Right ventricle myocardium inferior (tissue), 1 donor: ENCODE measurements at regions not wholly inside any gene's neighbourhood (a gene's known extent, or its start where the extent isn't known, plus 50 kb on each side); places are given as distances from the start of the nearest gene placed in this dataset.

ENCODE experiments used
- ATAC-seq: fragments of 200-7000 bp; cut with Tn5 transposase; one replicate; pipeline ENCODE4 v1.9.1; 2020; ENCODE audit warnings: mild to moderate bottlenecking, moderate library complexity
- DNase-seq: peaks from one replicate; pipeline ENCODE4 v3.0.0; 2021; ENCODE audit errors: missing footprints
- intact Hi-C: fragments of 100-400 bp; cut with DNase I; formaldehyde crosslinking; loops from one replicate; pipeline ENCODE4 v1.11.0; 2022
- donor health status: DM: no; HTN: yes; CAD: no; lungs with severe emphysema.

DNA sequence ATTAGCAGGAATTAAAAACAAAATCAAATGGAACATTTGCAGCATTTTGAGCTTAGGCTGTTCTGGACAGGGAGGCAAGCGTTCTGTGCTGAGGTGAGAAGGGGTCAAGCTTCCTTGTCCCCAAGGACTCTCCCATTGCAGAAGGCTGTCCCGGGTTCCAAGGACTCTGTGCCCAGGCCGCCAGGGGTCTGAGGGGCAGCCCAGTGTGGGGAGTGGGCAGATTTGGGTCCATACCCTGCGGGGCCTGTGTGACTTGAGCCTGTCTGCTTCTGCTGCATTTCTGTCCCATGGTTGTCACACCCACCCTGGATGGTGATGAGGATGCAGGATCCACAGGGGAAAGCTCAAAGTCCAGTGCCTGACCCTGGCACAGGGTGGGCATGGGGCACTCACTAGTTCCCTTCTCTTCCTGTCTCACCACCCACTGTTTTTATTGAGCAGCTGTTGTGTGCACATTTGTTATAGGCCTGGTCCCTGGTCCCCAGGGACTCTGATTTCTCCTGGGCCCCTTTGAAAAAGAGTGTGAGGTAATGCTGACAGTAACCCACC lies 211.4 kb upstream of the HS6ST1 start:
- DNase-seq (no peak), ATAC-seq (no peak)
- intact Hi-C loops, result loop anchor here (5.0 kb wide), 1 partner anchor 208 kb away; no protein-coding TSS in a partner anchor

- DNase-seq (no peak), ATAC-seq (no peak)
- intact Hi-C loops, result loop anchor here (5.0 kb wide), 1 partner anchor 210 kb away; no protein-coding TSS in a partner anchor
Observed at GRCh38 chr2:128531856-128532255, 213.2 kb upstream of the HS6ST1 start.

DNA sequence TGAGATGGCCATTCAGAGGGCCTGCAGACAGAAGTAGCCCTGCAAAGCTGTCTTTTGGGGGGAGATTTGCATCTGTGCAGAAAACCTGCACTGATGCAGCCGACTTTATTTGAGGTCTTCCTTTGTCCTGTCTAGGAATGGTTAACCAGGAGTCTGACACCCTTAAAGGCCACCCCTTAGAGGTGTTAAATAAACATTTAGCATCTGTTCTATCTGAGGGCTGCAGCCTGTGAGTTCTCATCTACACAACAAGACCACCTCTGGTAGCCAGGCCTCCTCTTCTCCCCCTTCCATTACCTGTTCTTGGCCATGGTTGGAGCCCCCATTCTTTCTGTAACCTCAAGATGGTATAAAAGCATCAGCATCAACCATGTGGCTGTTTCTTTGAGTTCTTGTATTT lies 214.4 kb upstream of the HS6ST1 start:
- DNase-seq, result no peak
- intact Hi-C loops, result loop anchor here (5.0 kb wide), 1 partner anchor 211 kb away; no protein-coding TSS in a partner anchor
- no peak for ATAC-seq

GRCh38 chr2:128534688-128535392 lies 216.2 kb upstream of the HS6ST1 start:
- no peak for ATAC-seq
- intact Hi-C loops, result loop anchor here (5.0 kb wide), 1 partner anchor 213 kb away; no protein-coding TSS in a partner anchor
- DNase-seq, result no peak

DNA sequence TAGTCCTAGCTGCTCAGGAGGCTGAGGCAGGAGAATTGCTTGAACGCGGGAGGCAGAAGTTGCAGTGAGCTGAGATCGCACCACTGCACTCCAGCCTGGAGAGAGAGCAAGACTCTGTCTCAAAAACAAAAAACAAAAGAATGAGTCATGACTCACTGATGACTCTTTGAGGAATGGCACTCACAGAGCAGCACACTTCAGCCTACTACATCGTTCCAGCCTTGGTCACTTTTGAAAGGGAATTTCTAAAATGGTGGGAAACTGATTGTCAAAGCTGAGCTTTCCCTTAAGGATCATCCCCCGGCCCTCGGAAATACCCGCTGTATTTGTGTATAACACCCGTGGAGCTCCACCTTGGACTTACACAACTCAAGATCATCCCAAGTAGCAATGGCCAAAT lies 217.3 kb upstream of the HS6ST1 start:
- ATAC-seq (no peak), DNase-seq (no peak)
- intact Hi-C loops, result no loop called here

DNA sequence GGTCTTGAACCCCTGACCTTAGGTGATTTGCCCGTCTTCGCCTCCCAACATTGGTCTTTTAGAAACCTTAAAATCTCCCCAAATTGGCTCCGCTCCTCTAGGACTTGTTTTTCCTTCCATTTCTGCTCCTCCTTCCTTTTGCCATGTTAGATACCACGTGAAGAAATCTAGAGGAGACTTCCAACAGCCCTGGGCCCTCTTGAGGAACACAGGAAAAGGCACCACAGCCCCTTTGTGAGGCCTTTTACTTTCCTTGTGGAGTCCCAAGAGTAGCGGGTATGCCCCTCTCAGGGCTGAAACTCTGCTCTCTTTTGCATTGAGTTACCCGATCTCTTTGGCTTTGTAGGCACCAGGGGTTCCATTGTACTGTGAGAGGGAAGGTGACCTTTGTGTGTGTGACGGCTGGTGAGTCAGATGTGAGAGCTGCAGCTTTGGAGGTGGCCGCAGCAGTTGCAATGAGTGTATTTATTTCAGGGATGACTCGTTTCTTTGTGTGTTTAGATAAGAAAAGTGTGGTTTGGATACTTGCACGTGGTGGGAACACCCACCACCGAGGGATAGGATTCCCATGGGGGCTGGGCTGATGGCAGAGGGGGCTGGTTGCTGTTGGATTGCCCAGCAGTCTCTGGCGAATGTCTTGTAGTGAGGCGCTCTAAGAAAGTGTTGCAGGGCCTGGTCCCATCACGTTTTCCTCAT lies 218.4 kb upstream of the HS6ST1 start:
- DNase-seq, result no peak
- intact Hi-C loops, result no loop called here
- no peak for ATAC-seq

DNA sequence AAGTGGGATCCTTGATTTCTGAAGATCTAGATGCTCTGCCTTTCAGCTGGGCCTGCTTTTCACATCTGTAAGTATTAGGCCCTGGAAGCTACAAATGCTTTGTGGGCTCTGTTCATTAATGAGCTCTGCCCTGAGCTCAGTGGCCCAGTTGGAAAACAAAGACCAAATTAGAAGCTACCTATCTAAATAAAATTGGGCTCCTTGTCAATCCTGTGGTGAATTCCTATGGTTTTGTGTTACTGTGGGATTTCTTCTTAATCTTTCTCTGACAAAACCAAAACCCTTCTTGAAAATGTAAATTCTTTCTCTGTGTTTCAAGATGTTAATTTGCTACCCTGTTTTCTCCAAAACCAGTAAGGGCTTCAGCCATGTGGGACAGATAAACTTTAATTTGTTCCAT lies 219.0 kb upstream of the HS6ST1 start:
- intact Hi-C loops, result no loop called here
- ATAC-seq, result no peak
- no peak for DNase-seq

- ATAC-seq (no peak), DNase-seq (peak; percentile 25)
- intact Hi-C loops, result no loop called here
Observed at GRCh38 chr2:128538396-128538795, 219.7 kb upstream of the HS6ST1 start.

DNA sequence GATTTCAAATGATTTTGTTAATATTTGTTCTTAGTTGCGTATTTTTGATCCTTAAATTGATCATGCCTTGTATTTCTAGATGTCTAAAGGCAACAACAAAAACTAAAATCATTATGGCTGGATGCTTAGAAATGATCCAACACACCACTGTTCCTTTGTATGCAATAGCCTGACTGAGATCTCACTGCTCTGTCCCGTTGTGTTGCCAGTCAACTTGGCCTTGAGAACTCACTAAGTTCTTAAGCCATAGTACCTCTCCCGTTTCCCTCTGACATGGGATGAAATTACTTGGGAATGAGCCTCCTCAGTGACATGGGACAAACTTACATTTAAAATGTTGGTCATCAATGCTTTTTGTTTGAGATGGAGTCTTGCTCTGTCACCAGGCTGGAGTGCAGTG lies 222.0 kb upstream of the HS6ST1 start:
- no peak for DNase-seq
- ATAC-seq, result no peak
- intact Hi-C loops, result no loop called here

DNA sequence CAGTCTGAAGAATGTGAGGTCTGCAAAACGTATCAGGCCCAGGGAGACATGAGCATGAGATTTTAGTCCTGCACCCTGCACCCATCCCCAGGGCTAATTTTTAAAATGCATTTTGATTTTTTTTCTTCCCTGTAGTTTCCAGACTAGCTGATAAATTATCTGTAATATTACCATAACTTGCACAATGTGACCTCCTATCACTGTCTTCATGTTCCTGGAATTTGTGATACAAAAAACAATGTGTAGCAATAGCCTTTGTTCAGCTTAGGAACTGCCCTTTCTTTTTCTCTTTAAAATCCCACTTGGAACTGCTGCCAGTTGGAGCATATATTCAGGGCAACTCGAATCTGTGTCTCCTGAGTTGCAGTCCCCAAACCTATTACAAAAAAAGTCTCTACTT lies 222.8 kb upstream of the HS6ST1 start:
- intact Hi-C loops, result no loop called here
- no peak for DNase-seq
- ATAC-seq, result no peak

DNA sequence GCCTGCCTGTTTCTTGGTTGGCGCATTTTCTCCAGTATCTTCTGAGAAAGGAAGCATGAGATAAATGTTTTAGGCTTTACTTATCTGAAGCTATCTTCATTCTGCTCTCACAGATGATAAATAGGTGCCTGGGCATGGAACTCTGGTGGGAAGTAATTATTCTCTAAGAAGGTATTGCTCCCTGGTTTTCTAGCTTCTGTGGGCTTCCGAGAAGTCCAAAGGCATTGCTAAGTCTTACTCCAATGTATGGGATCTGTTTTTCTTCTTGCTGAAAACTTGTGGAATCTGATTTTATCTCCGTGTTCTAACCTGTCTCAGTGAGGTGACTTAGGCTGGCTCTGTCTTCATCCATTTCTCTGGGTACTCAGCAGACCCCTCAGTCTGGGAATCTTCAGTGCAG lies 224.4 kb upstream of the HS6ST1 start:
- no peak for ATAC-seq
- intact Hi-C loops, result no loop called here
- no peak for DNase-seq

GRCh38 chr2:128543646-128544045 lies 225.0 kb upstream of the HS6ST1 start:
- DNase-seq, result peak; percentile 8
- intact Hi-C loops, result no loop called here

GRCh38 chr2:128544321-128545037 lies 225.8 kb upstream of the HS6ST1 start:
- intact Hi-C loops, result no loop called here
- ATAC-seq, result no peak
- peak; percentile 37 for DNase-seq

More at GRCh38 chr2:128543646-128544045, 225.0 kb upstream of the HS6ST1 start:
- ATAC-seq, result no peak

GRCh38 chr2:128545085-128545484 lies 226.4 kb upstream of the HS6ST1 start:
- intact Hi-C loops, result no loop called here
- no peak for ATAC-seq
- no peak for DNase-seq

GRCh38 chr2:128545829-128546228 lies 227.2 kb upstream of the HS6ST1 start:
- intact Hi-C loops, result no loop called here
- no peak for DNase-seq
- no peak for ATAC-seq

GRCh38 chr2:128547667-128548066 lies 229.0 kb upstream of the HS6ST1 start:
- no peak for DNase-seq
- no peak for ATAC-seq
- intact Hi-C loops, result no loop called here

GRCh38 chr2:128548461-128548891 lies 229.8 kb upstream of the HS6ST1 start:
- ATAC-seq (no peak), DNase-seq (peak; percentile 34)
- intact Hi-C loops, result no loop called here

- no peak for ATAC-seq
- DNase-seq, result peak; percentile 43
- intact Hi-C loops, result no loop called here
Observed at GRCh38 chr2:128549094-128549493, 230.4 kb upstream of the HS6ST1 start.

DNA sequence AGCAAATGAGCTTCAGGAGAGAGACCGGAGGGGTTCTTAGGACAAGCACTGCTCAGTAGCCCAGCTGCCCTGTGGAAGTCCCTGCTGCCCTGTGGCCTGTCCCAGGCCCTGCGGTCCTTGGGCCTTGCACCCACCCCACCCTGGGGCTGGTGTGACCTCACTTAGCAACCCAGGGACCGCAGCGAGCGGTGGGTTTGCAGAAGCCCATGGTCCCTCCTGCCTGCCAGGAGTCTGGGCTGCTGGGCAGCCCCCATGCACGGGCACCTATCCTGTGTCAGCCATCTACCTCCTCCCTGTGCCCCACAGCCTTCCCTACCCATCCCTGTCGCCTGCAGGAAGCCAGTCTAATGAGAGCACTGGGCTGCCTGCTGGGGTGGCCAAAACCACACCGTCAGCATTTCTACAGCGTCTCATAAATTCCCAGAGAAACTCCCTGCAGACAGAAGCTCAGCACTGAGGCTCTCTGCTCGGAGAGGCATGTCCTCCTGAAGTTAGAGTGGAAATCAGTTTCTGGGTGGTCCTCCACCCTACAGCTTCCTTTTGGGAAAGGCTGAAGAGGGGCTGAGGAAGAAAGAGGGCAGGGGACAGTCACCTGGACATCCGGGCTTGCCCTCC lies 231.1 kb upstream of the HS6ST1 start:
- intact Hi-C loops, result no loop called here
- DNase-seq (peak; percentile 42), ATAC-seq (no peak)
